HG03280 (cell line): ENCODE measurements at regions not wholly inside any gene's neighbourhood (a gene's known extent, or its start where the extent isn't known, plus 50 kb on each side); places are given as distances from the start of the nearest gene placed in this dataset.

Source experiments
- ATAC-seq: cut with Tn5 transposase; IDR thresholded peaks from one replicate; pipeline ENCODE4 v1.9.1; 2021; ENCODE audit warnings: mild to moderate bottlenecking, moderate library complexity; ENCODE audit not compliant: unreplicated experiment

GRCh38 chr10:78310481-78311080, 276.9 kb downstream of the RPS24 start:
- no peak for ATAC-seq

DNA sequence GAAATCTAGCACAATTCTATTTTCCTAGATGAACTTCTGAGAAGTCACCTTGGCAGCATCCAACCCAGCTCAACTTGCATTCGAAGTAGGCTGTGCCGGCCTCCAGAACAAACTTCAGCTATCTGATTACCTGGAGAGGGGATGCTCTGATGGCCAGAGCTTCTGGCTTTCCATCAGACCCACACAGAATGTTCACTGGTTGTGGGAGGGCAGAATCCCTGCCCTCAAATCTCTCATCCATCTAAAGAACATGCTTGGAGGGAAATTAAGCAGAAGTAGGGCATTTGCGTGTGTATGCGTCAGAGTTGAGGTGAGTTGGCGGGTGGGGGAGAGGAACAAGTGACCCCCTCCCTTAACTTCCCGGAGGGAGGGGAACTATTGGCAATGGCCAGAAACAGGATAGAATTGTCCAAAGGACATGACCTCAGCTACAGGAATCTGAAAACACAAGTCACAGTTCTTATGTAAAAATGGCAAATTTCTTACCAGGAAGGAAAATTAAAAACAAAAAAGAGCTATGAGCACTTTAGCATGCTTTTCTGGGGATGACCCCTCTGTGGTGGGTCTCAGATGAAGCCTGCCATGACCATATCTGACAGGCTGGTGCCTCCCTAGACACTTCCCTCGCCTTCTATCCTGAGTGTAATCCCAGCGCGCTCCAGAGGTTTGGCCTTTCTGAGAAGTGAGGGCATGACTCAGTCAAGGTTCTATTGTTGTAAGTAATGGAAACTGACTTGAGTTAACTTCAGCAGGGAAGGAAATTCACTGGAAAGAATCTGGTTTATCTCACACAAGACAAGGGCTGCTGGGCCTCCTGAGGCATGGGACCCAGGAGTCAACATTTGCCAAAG, 278.8 kb downstream of the RPS24 start:
- no peak for ATAC-seq

- ATAC-seq: no peak
These were observed 279.4 kb downstream of the RPS24 start for GRCh38 chr10:78313048-78313381.

- ATAC-seq: no peak
These were observed 280.0 kb downstream of the RPS24 start for GRCh38 chr10:78313636-78314035.

DNA sequence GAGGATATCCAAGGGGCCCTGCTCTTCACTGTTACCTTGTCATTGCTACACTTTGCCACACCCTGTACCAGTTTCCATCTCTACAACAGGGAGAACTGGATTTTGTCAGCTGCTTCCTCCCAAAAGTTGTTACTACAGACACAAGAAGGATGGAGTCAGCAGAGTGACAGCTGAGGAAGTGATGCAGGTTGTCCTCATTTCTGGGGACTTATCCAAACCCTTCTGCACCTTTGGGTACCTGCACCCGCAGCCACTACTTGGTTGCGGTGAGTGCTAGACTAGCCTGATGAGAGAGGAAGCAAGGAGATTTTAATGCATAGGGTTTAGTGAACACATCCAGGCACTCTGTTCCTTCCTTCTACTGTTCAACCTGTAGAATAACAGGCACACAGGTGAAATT, 281.0 kb downstream of the RPS24 start:
- ATAC-seq: no peak

DNA sequence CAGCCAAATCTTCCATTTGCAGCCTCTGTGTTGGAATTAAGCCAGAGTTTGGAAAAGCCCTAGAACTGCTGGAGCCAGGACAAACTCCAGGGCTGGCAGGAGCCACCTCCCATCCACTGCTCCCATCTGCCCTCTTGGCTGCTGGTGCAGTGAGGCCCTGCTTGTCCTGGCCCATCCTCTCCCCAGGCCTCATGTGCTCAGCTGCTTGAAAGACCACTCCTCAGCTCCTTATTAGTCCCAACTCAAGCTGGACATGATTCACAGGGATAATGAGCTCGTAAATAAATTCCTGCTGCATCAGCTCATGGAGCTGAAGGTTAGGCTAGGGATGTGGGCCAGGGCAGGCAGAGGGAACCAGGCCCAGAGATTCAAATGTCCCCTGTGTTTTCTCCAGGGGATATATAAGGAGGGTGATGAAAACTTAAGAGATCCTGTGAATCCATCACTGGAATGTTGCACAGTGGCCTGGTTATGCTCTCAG, 282.8 kb downstream of the RPS24 start:
- no peak for ATAC-seq

- ATAC-seq: no peak
These were observed 284.6 kb downstream of the RPS24 start for GRCh38 chr10:78318305-78318704.

DNA sequence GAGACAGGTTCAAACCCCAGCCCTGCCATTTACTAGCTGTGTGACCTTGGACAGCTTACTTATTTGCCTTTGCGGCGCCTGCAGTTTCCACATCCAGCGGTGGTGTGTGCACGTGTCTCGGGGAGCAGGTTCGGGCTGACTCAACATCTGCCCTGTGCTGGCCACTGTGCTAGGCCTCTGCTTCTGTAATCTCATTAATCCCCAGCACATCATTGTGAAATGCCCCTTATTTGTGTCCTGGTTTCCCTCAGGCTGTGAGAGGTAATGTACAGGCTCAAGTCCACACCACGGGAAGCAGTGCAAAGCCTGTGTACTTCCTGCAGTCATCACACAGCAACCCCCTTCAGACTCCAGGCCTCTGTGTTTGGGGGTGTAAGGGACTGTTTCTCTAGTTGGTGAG, 285.7 kb downstream of the RPS24 start:
- ATAC-seq: no peak

GRCh38 chr10:78319841-78320240, 286.2 kb downstream of the RPS24 start:
- ATAC-seq: no peak

DNA sequence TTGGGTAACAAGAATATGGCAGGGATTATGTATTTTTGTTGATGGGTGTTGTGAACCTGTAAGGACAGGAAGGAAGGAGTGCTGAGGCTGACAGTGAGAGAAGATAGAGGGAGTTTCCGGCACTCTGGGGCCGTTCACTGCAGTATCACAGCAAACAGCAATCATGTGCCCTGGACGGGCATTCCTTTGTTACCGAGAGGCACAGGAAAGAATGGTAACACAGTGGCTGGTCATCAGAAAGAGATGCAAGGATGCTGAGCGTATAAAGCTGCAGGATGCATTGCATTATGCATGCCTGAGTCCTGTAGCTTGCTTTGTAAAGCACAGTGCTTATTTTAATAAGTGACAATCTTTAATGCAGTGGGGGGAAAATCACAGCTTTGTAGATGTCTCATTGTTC, 286.8 kb downstream of the RPS24 start:
- no peak for ATAC-seq

DNA sequence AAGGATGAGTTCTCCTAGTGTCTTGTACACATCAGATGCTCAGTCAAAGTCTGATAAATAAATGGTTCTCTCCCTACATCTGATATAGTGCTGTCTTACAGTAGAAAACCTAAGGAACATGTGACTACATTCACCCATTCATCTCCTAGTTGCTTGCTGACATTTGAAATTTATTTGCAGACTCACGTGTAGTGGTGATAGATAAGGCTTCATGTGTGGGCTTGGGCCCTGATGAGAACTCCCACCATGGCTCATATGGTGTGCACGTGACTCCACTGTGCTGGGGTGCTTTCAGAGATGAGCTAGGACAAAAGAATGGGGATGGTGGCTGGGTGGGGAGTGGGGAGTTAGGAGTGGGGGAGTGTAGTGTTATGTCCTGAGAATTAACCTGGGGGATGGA, 287.3 kb downstream of the RPS24 start:
- no peak for ATAC-seq

GRCh38 chr10:78321500-78321899, 287.8 kb downstream of the RPS24 start:
- no peak for ATAC-seq

GRCh38 chr10:78326372-78326771, 292.7 kb downstream of the RPS24 start:
- ATAC-seq: no peak

DNA sequence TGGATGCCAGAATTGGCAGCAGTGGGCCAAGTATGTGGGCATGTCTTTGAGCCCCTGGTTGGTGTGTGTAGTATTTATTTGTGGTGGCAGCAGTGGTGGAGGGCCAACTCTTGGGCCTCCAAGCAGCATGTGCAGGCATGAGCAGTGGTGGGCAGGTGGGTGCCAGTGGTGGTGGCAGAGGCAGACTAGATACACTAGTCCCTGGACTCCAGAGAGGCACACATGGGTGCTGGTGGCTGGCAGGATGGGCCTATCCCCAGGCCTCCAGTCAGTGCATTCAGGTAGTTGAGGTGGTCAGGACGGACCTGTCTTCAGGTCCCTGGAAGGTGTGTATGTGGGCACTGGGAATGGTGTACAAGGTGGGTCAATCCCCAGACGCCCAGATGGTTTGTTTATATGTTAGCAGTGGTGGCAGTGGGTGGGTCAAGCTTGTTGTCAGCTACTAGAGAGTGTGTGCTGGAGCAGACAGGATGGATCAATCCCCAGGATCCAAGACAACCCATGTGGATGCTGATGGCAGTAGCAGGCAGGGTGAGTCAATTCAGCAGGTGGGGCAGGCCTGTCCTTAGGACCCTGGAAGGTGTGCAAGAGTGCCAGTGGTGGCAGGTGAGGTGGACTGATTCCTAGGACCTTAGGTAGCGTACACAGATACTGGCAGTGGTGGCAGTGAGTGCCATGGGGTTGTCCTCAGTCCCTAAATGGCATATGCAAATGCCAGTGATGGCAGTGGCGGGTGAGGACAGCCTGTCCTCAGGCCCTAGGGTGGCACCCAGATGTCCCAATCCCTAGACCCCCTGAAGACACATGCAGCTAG, 294.3 kb downstream of the RPS24 start:
- no peak for ATAC-seq

- no peak for ATAC-seq
These were observed 295.1 kb downstream of the RPS24 start for GRCh38 chr10:78328592-78329404.

- no peak for ATAC-seq
These were observed 297.2 kb downstream of the RPS24 start for GRCh38 chr10:78330884-78331283.

DNA sequence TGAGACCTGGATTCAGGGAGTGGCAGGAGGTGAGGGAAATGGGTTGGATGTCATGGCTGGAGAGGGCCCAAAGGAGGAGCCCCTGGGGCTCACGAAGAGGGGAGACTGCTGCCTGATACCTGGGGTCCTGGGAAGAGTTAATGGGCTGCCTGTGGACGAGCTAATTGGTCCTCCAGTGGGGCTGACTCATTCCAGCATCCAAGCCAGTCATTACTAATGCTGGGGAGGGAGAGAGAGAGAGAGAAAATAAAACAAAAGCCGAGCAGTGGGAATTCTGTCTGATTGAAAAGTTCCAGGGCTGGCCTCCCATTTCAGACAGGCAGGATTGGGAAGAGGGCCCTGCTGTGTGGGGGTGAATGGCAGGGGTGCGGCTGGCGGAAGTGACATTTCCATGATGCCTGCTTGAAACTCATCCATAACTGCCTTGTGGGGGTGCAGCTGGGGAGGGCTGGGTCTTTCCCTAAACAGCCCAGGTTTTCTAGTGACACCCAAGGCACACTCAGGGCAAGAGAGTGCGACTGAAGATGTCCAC, 297.8 kb downstream of the RPS24 start:
- ATAC-seq: no peak

GRCh38 chr10:78332012-78332411, 298.3 kb downstream of the RPS24 start:
- ATAC-seq: no peak

GRCh38 chr10:78332657-78333056, 299.0 kb downstream of the RPS24 start:
- ATAC-seq: no peak

- no peak for ATAC-seq
These were observed 299.9 kb downstream of the RPS24 start for GRCh38 chr10:78333362-78334143.
